ENCODE measurements at regions not wholly inside any gene's neighbourhood (a gene's known extent, or its start where the extent isn't known, plus 50 kb on each side); places are given as distances from the start of the nearest gene placed in this dataset.
"Not testable (repeated sequence)": the region's sequence is repeated elsewhere in the genome, so short reads cannot be mapped to it uniquely, and the experiment has no call there.

DNA sequence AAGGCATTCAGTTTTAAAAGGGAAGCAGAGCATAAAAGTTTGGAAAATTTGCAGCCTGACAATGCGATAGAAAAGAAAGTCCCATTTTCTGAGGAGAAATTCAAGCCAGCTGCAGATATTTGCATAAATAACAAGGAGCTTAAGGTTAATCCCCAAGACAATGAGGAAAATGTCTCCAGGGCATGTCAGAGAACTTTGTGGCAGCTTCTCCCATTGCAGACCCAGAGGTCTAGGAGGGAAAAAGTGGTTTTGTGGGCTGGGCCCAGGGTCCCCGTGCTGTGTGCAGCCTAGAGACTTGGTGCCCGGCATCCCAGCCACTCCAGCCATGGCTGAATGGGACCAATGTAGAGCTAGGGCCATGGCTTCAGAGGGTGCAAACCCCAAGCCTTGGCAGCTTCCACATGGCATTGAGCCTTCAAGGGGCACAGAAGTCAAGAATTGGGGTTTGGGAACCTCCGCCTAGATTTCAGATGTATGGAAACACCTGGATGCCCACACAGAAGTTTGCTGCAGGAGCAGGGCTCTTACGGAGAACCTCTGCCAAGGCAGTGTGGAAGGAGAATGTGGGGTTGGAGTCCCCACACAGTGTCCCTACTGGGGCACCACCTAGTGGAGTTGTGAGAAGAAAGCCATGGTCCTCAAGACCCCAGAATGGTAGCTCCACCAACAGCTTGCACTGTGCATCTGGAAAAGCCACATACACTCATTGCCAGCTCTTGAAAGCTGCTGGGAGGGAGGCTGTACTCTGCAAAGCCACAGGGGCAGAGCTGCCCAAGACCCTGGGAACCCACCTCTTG, 62.3 kb upstream of the SSBP3 start:
- not testable (repeated sequence) for H4K20me1 ChIP-seq (ENCODE audit: control insufficient read depth, extremely low read depth, insufficient read depth, low read length); H3K27me3 ChIP-seq (ENCODE audit: control insufficient read depth, insufficient read depth, low read length); H3K4me3 ChIP-seq (replicated peaks in 1 of 4; ENCODE audit: control extremely low read depth in 1 of 4, insufficient read depth in 1 of 4, low read depth in 3 of 4, low read length in 4 of 4); H2AFZ ChIP-seq (ENCODE audit: low read length); H3K9ac ChIP-seq (ENCODE audit: insufficient read depth, low read length); H3K4me1 ChIP-seq (ENCODE audit: control insufficient read depth, extremely low read depth, insufficient read depth, low read length); H3K4me2 ChIP-seq (ENCODE audit: extremely low read depth, insufficient read depth, low read length); DNase-seq (ENCODE audit: low read depth in 2 of 2); H3K9me3 ChIP-seq (ENCODE audit: control insufficient read depth, insufficient read depth, low read depth, low read length); H3K36me3 ChIP-seq (ENCODE audit: control insufficient read depth, insufficient read depth, low read length); H3K27ac ChIP-seq (ENCODE audit: insufficient read depth, low read length); H3K79me2 ChIP-seq (ENCODE audit: control insufficient read depth, insufficient read depth, low read length)
- peak in 1 of 2 donors; percentile 6 for TF ChIP-seq CTCF (conservative IDR thresholded peaks at IDR 0.05 in 1 of 2, IDR thresholded peaks at IDR 0.05 in 1 of 2; ENCODE audit: low read depth in 1 of 2, low read length in 2 of 2)

DNA sequence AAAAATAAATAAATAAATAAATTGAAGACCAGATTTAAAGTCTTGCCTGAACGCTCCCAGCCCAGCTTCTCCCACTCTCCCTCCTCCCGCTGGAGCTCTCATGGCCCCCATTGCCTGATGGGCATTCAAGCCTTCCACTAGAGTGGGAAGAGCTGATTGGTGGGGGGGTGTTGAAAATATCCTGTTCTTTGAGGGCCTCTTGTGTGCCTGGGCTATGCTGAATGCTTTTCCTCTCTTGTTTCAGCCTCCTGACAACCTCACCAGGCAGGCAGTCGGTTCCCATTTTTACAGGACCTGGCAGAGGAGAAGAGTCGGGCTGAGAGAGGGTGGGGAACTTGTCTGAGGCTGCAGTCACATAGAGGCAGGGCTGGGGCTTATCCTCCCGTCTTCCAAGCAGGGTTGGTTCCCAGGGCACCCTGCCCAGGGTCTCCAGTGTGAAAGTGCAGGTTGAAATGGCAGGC, 59.2 kb upstream of the SSBP3 start:
- H3K27ac ChIP-seq (ENCODE audit: insufficient read depth, low read length): no peak overlapping the region
- no peaks in the 10 kb centered on the region for H3K9me3 ChIP-seq (ENCODE audit: control insufficient read depth, insufficient read depth, low read depth, low read length)
- no peaks in the 10 kb centered on the region for H3K79me2 ChIP-seq (ENCODE audit: control insufficient read depth, insufficient read depth, low read length)
- peak in 1 of 2 donors; percentile 9 for DNase-seq (ENCODE audit: low read depth in 2 of 2)
- no peak overlapping the region for H3K4me2 ChIP-seq (ENCODE audit: extremely low read depth, insufficient read depth, low read length)
- no peaks in the 10 kb centered on the region for H3K27me3 ChIP-seq (ENCODE audit: control insufficient read depth, insufficient read depth, low read length)
- no peak overlapping the region for H3K4me3 ChIP-seq (replicated peaks in 1 of 4; ENCODE audit: control extremely low read depth in 1 of 4, insufficient read depth in 1 of 4, low read depth in 3 of 4, low read length in 4 of 4)
- no peak overlapping the region for H3K9ac ChIP-seq (ENCODE audit: insufficient read depth, low read length)
- H4K20me1 ChIP-seq (ENCODE audit: control insufficient read depth, extremely low read depth, insufficient read depth, low read length): no peaks in the 10 kb centered on the region
- H3K4me1 ChIP-seq (ENCODE audit: control insufficient read depth, extremely low read depth, insufficient read depth, low read length): no peaks in the 10 kb centered on the region
- H3K36me3 ChIP-seq (ENCODE audit: control insufficient read depth, insufficient read depth, low read length): no peaks in the 10 kb centered on the region
- TF ChIP-seq CTCF (conservative IDR thresholded peaks at IDR 0.05 in 1 of 2, IDR thresholded peaks at IDR 0.05 in 1 of 2; ENCODE audit: low read depth in 1 of 2, low read length in 2 of 2): no peak
- no peak for TF ChIP-seq EZH2 (IDR thresholded peaks at IDR 0.05; ENCODE audit: low read length, missing control alignments)
- H2AFZ ChIP-seq (ENCODE audit: low read length): no peak overlapping the region

DNA sequence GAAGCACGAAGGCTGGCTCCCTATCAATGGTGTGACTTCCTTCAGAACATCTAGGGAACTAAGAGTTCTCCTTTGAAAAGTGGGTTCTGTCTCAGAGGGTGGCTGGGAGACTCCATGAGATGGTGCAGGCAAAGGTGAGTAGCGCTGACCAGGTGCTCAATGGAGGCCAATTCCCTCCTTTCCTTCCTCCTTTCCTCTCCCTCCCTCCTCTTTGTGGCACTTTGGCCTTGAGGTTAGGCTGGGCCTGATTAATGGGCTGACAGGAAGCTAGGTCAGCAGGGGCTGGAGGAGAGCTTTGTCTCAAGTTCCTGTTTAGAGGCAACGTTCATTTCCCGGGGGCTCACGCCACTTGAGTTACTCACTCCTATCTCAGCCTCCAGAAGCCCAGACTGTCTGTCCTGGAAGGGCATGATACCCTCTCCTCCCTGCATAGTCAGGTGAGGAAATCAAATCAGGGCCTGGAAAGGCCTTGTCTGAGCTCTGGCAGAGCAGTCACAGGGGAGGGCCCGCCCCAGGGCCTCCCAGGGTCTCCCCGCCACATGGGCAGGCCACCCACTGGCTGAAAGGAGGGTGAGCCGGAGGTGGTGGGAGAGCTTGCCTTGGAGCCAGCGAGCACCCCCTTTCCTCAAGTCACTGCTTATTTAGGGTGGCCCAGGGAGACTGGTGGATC, 58.4 kb upstream of the SSBP3 start:
- Histone ChIP-seq H3K4me2 (ENCODE audit: extremely low read depth, insufficient read depth, low read length) (no peak overlapping the region), H3K4me3 (replicated peaks in 1 of 4; ENCODE audit: control extremely low read depth in 1 of 4, insufficient read depth in 1 of 4, low read depth in 3 of 4, low read length in 4 of 4) (no peak overlapping the region), H3K79me2 (ENCODE audit: control insufficient read depth, insufficient read depth, low read length) (no peaks in the 10 kb centered on the region), H3K27ac (ENCODE audit: insufficient read depth, low read length) (no peak overlapping the region), H3K36me3 (ENCODE audit: control insufficient read depth, insufficient read depth, low read length) (no peaks in the 10 kb centered on the region), H4K20me1 (ENCODE audit: control insufficient read depth, extremely low read depth, insufficient read depth, low read length) (no peaks in the 10 kb centered on the region), H3K27me3 (ENCODE audit: control insufficient read depth, insufficient read depth, low read length) (no peaks in the 10 kb centered on the region), H3K9ac (ENCODE audit: insufficient read depth, low read length) (no peak overlapping the region), H2AFZ (ENCODE audit: low read length) (no peak overlapping the region), H3K4me1 (ENCODE audit: control insufficient read depth, extremely low read depth, insufficient read depth, low read length) (no peaks in the 10 kb centered on the region), H3K9me3 (ENCODE audit: control insufficient read depth, insufficient read depth, low read depth, low read length) (no peaks in the 10 kb centered on the region)
- peak in 1 of 2 donors; percentile 26 for DNase-seq (ENCODE audit: low read depth in 2 of 2)
- TF ChIP-seq EZH2 (IDR thresholded peaks at IDR 0.05; ENCODE audit: low read length, missing control alignments) (no peak), CTCF (conservative IDR thresholded peaks at IDR 0.05 in 1 of 2, IDR thresholded peaks at IDR 0.05 in 1 of 2; ENCODE audit: low read depth in 1 of 2, low read length in 2 of 2) (no peak)
